ENCODE measurements at regions not wholly inside any gene's neighbourhood (a gene's known extent, or its start where the extent isn't known, plus 50 kb on each side); places are given as distances from the start of the nearest gene placed in this dataset.

DNA sequence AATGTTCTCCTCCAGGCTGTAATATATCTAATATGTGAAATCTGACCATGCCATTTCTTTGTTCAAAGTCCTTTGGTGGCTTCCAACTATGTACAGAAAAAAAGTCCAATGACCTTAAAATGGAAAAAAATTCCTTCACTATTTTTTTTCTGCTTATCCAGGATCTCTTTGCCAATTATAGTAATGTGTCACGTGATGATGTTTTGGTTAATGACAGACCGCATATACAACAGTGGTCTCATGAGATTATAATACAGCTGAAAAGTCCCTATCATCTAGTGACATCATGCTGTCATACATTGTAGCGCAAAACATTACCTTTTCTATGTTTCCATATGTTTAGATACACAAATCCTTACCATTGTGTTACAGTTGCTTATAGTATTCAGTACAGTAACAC, 477.6 kb downstream of the TMEM232 start:
- Histone ChIP-seq H3K56ac (ENCODE audit: extremely low read depth, insufficient read depth, low read length) (no peak overlapping the region), H3K4me1 (ENCODE audit: control insufficient read depth, insufficient read depth, low read length) (no peaks in the 10 kb centered on the region), H2BK120ac (ENCODE audit: low read depth, low read length) (no peak overlapping the region), H4K91ac (ENCODE audit: insufficient read depth, low read depth, low read length) (no peak overlapping the region), H4K8ac (ENCODE audit: low read depth in 2 of 2, low read length in 2 of 2) (no peak overlapping the region), H3K9ac (ENCODE audit: low read depth, low read length) (no peak overlapping the region), H4K5ac (ENCODE audit: low read depth, low read length) (no peak overlapping the region), H3K4me3 (ENCODE audit: insufficient read depth, low read depth, low read length) (no peak overlapping the region), H2BK20ac (ENCODE audit: low read depth, low read length) (no peak overlapping the region), H3K14ac (replicated peaks; ENCODE audit: low read depth, low read length) (no peak overlapping the region), H4K20me1 (ENCODE audit: insufficient read depth, low read length) (no peaks in the 10 kb centered on the region), H2AFZ (replicated peaks; ENCODE audit: low read length, poor library complexity) (no peak overlapping the region), H3K79me1 (ENCODE audit: low read depth in 1 of 2, low read length in 2 of 2) (no peaks in the 10 kb centered on the region), H3K27ac (ENCODE audit: insufficient read depth, low read length) (no peak overlapping the region), H3K18ac (ENCODE audit: low read depth, low read length) (no peak overlapping the region), H3K4ac (ENCODE audit: low read depth, low read length) (no peak overlapping the region), H3K27me3 (ENCODE audit: control insufficient read depth, insufficient read depth, low read length) (no peaks in the 10 kb centered on the region), H3K36me3 (ENCODE audit: control insufficient read depth, insufficient read depth, low read length) (no peaks in the 10 kb centered on the region), H2AK5ac (ENCODE audit: low read depth, low read length) (no peak overlapping the region), H3K23ac (ENCODE audit: low read depth, low read length) (no peak overlapping the region), H3K9me1 (ENCODE audit: insufficient read depth, low read length) (no peaks in the 10 kb centered on the region), H3K9me3 (ENCODE audit: control insufficient read depth, insufficient read depth, low read length) (no peaks in the 10 kb centered on the region), H2BK15ac (ENCODE audit: low read depth, low read length) (no peak overlapping the region), H2AK9ac (replicated peaks; ENCODE audit: low read depth, low read length, poor library complexity) (no peak overlapping the region), H2BK5ac (ENCODE audit: low read depth, low read length, poor library complexity, severe bottlenecking) (no peak overlapping the region), H3K4me2 (ENCODE audit: low read depth, low read length) (no peak overlapping the region)
- ATAC-seq (ENCODE audit: low read depth) (no peak), DNase-seq (no peak)
- in situ Hi-C loops (cut with MboI; ENCODE audit: low sequenced_read_pairs), result no loop called here
- ChIA-PET CTCF (no interaction called here), POLR2A (ENCODE audit: unreplicated experiment) (no interaction called here)
- no CpG with 5 or more reads among the region's 3 CpGs for WGBS, 2 experiments (ENCODE audit: extremely low coverage in 2 of 2, insufficient read length in 1 of 2)
- intact Hi-C loops (cut with micrococcal nuclease), result no loop called here
- dilution Hi-C loops (cut with HindIII; ENCODE audit: low sequenced_read_pairs, unreplicated experiment), result no loop called here
- TF ChIP-seq MXI1 (IDR thresholded peaks at IDR 0.05; ENCODE audit: borderline replicate concordance, low read depth, low read length) (no peak), SMC3 (IDR thresholded peaks at IDR 0.05; ENCODE audit: low read depth, low read length) (no peak), MAZ (IDR thresholded peaks at IDR 0.05; ENCODE audit: borderline replicate concordance, low read depth, low read length) (no peak), RAD21 (IDR thresholded peaks at IDR 0.05; ENCODE audit: low read length) (no peak), CHD1 (IDR thresholded peaks at IDR 0.05; ENCODE audit: low read depth, low read length) (no peak), CEBPB (IDR thresholded peaks at IDR 0.05; ENCODE audit: low read depth, low read length) (no peak), MAFK (IDR thresholded peaks at IDR 0.05; ENCODE audit: low read depth, low read length) (no peak), RFX5 (IDR thresholded peaks at IDR 0.05; ENCODE audit: low read depth, low read length) (no peak), BHLHE40 (IDR thresholded peaks at IDR 0.05; ENCODE audit: low read depth, low read length) (no peak), NFE2L2 (IDR thresholded peaks at IDR 0.05; ENCODE audit: low read depth, low read length) (no peak), FOS (IDR thresholded peaks at IDR 0.05; ENCODE audit: low read depth, low read length) (no peak), POLR2A (IDR thresholded peaks at IDR 0.05; ENCODE audit: low read depth, low read length) (no peak), RCOR1 (IDR thresholded peaks at IDR 0.05; ENCODE audit: insufficient replicate concordance, low read length) (no peak)
- TF ChIP-seq, protein P1, sequence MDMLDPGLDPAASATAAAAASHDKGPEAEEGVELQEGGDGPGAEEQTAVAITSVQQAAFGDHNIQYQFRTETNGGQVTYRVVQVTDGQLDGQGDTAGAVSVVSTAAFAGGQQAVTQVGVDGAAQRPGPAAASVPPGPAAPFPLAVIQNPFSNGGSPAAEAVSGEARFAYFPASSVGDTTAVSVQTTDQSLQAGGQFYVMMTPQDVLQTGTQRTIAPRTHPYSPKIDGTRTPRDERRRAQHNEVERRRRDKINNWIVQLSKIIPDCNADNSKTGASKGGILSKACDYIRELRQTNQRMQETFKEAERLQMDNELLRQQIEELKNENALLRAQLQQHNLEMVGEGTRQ (IDR thresholded peaks at IDR 0.05; ENCODE audit: low read depth, low read length), result no peak
- TF ChIP-seq, protein P2, sequence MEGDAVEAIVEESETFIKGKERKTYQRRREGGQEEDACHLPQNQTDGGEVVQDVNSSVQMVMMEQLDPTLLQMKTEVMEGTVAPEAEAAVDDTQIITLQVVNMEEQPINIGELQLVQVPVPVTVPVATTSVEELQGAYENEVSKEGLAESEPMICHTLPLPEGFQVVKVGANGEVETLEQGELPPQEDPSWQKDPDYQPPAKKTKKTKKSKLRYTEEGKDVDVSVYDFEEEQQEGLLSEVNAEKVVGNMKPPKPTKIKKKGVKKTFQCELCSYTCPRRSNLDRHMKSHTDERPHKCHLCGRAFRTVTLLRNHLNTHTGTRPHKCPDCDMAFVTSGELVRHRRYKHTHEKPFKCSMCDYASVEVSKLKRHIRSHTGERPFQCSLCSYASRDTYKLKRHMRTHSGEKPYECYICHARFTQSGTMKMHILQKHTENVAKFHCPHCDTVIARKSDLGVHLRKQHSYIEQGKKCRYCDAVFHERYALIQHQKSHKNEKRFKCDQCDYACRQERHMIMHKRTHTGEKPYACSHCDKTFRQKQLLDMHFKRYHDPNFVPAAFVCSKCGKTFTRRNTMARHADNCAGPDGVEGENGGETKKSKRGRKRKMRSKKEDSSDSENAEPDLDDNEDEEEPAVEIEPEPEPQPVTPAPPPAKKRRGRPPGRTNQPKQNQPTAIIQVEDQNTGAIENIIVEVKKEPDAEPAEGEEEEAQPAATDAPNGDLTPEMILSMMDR (conservative IDR thresholded peaks at IDR 0.05; ENCODE audit: low read depth, low read length), result no peak
- TF ChIP-seq, protein P3, sequence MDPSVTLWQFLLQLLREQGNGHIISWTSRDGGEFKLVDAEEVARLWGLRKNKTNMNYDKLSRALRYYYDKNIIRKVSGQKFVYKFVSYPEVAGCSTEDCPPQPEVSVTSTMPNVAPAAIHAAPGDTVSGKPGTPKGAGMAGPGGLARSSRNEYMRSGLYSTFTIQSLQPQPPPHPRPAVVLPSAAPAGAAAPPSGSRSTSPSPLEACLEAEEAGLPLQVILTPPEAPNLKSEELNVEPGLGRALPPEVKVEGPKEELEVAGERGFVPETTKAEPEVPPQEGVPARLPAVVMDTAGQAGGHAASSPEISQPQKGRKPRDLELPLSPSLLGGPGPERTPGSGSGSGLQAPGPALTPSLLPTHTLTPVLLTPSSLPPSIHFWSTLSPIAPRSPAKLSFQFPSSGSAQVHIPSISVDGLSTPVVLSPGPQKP (IDR thresholded peaks at IDR 0.05; ENCODE audit: borderline replicate concordance, low read depth, low read length), result no peak
- no TSS peak for BruUV-seq (replicated peaks)

Data from IMR-90 (cell line).